MM.1S (cell line): ENCODE measurements at regions not wholly inside any gene's neighbourhood (a gene's known extent, or its start where the extent isn't known, plus 50 kb on each side); places are given as distances from the start of the nearest gene placed in this dataset.
"Not testable (repeated sequence)": the region's sequence is repeated elsewhere in the genome, so short reads cannot be mapped to it uniquely, and the experiment has no call there.

ENCODE experiments used
- EZH2 ChIP-seq: fragments of 300-600 bp; sonication (generic); optimal IDR thresholded peaks from 2 replicates; pipeline ENCODE3; 2017; ENCODE audit warnings: low read depth, mild to moderate bottlenecking, antibody characterized with exemption, low read length, mixed read lengths
- EZH2phosphoT487 ChIP-seq: fragments of 300-600 bp; sonication (generic); IDR thresholded peaks from 2 replicates; pipeline ENCODE4 v1.6.1; 2018; ENCODE audit warnings: antibody characterized with exemption, low read length
- TF ChIP-seq, protein P1 (sequence below): fragments of 300-600 bp; sonication (generic); IDR thresholded peaks from 2 replicates; pipeline ENCODE4 v1.5.1; 2016; ENCODE audit warnings: antibody characterized with exemption, low read length, mixed read lengths

GRCh38 chrX:146865734-146866133 lies 51.2 kb upstream of the CXorf51A start:
- TF ChIP-seq, protein P1, sequence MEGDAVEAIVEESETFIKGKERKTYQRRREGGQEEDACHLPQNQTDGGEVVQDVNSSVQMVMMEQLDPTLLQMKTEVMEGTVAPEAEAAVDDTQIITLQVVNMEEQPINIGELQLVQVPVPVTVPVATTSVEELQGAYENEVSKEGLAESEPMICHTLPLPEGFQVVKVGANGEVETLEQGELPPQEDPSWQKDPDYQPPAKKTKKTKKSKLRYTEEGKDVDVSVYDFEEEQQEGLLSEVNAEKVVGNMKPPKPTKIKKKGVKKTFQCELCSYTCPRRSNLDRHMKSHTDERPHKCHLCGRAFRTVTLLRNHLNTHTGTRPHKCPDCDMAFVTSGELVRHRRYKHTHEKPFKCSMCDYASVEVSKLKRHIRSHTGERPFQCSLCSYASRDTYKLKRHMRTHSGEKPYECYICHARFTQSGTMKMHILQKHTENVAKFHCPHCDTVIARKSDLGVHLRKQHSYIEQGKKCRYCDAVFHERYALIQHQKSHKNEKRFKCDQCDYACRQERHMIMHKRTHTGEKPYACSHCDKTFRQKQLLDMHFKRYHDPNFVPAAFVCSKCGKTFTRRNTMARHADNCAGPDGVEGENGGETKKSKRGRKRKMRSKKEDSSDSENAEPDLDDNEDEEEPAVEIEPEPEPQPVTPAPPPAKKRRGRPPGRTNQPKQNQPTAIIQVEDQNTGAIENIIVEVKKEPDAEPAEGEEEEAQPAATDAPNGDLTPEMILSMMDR = not testable (repeated sequence)
- TF ChIP-seq EZH2, EZH2phosphoT487: not testable (repeated sequence)
